ENCODE measurements at regions not wholly inside any gene's neighbourhood (a gene's known extent, or its start where the extent isn't known, plus 50 kb on each side); places are given as distances from the start of the nearest gene placed in this dataset.

GRCh38 chr3:74750901-74751300 lies 136.4 kb upstream of the CNTN3 start:
- H3K27me3 ChIP-seq: no peaks in the 10 kb centered on the region
- no peaks in the 10 kb centered on the region for H3K4me1 ChIP-seq (replicated peaks in 1 of 2)
- H3K36me3 ChIP-seq (replicated peaks in 1 of 2): no peaks in the 10 kb centered on the region
- 78 to 100% (median 92%) methylated on average over 1 to 4 of the region's 4 CpGs for WGBS, 4 donors
- H3K4me3 ChIP-seq: no peak overlapping the region
- TF ChIP-seq POLR2A (IDR thresholded peaks at IDR 0.05) (no peak), CTCF (IDR thresholded peaks at IDR 0.05) (no peak)
- H3K27ac ChIP-seq: no peak overlapping the region
- intact Hi-C loops (cut with DNase I): no loop called here
- H3K9me3 ChIP-seq (replicated peaks in 1 of 3): no peaks in the 10 kb centered on the region
- no peak for DNase-seq

DNA sequence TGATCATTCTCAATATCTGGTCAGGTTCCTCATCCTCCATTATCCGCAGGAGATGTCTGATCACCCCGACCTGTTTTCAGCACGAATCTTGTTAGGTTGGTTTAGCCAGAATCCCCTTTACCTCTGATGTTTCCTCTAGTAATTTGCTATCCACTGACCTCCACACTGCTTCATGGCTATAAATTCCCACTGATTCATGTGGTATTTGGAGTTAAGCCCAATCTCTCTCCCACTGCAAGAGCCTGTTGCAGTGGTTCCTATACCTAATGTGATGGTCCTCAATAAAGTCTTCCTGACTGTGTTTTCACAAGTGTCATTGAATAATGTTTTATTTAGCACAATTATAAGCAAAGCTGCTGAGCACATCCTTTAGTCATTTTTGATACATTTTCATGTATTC lies 124.8 kb upstream of the CNTN3 start:
- no peak for DNase-seq
- H3K36me3 ChIP-seq (replicated peaks in 1 of 2): no peaks in the 10 kb centered on the region
- H3K27me3 ChIP-seq: no peaks in the 10 kb centered on the region
- no peak overlapping the region for H3K27ac ChIP-seq
- no peak for TF ChIP-seq CTCF (IDR thresholded peaks at IDR 0.05)
- TF ChIP-seq POLR2A (IDR thresholded peaks at IDR 0.05): no peak
- WGBS, 4 donors: 76 to 87% (median 84%) methylated on average over 3 of the region's 3 CpGs
- no peaks in the 10 kb centered on the region for H3K4me1 ChIP-seq (replicated peaks in 1 of 2)
- no peak overlapping the region for H3K4me3 ChIP-seq
- intact Hi-C loops (cut with DNase I): no loop called here
- no peaks in the 10 kb centered on the region for H3K9me3 ChIP-seq (replicated peaks in 1 of 3)

- H3K27me3 ChIP-seq: no peaks in the 10 kb centered on the region
- no peaks in the 10 kb centered on the region for H3K4me1 ChIP-seq (replicated peaks in 1 of 2)
- TF ChIP-seq CTCF (IDR thresholded peaks at IDR 0.05): no peak
- TF ChIP-seq POLR2A (IDR thresholded peaks at IDR 0.05): no peak
- H3K27ac ChIP-seq: no peak overlapping the region
- DNase-seq: no peak
- H3K9me3 ChIP-seq (replicated peaks in 1 of 3): no peaks in the 10 kb centered on the region
- H3K4me3 ChIP-seq: no peak overlapping the region
- intact Hi-C loops (cut with DNase I): no loop called here
- no peaks in the 10 kb centered on the region for H3K36me3 ChIP-seq (replicated peaks in 1 of 2)
Measured at GRCh38 chr3:74722211-74722610, 107.8 kb upstream of the CNTN3 start.

GRCh38 chr3:74713977-74714376 lies 99.5 kb upstream of the CNTN3 start:
- H3K36me3 ChIP-seq (replicated peaks in 1 of 2): no peaks in the 10 kb centered on the region
- H3K4me1 ChIP-seq (replicated peaks in 1 of 2): no peaks in the 10 kb centered on the region
- intact Hi-C loops (cut with DNase I): no loop called here
- H3K4me3 ChIP-seq: no peak overlapping the region
- no peaks in the 10 kb centered on the region for H3K27me3 ChIP-seq
- 47 to 68% (median 62%) methylated on average over 4 of the region's 4 CpGs for WGBS, 4 donors
- H3K9me3 ChIP-seq (replicated peaks in 1 of 3): no peaks in the 10 kb centered on the region
- TF ChIP-seq CTCF (IDR thresholded peaks at IDR 0.05) (no peak), POLR2A (IDR thresholded peaks at IDR 0.05) (no peak)
- DNase-seq: no peak
- no peak overlapping the region for H3K27ac ChIP-seq

All from adrenal gland (tissue), 9 donors.